Mesothelial cell of epicardium (in vitro differentiated cells): ENCODE measurements at regions not wholly inside any gene's neighbourhood (a gene's known extent, or its start where the extent isn't known, plus 50 kb on each side); places are given as distances from the start of the nearest gene placed in this dataset.
"Not testable (repeated sequence)": the region's sequence is repeated elsewhere in the genome, so short reads cannot be mapped to it uniquely, and the experiment has no call there.

Source experiments
- DNase-seq, 2 experiments: peaks; one replicate each; pipeline ENCODE4 v3.0.0; 2021; ENCODE audit warnings: low spot score in 2 of 2; ENCODE audit not compliant: unreplicated experiment in 2 of 2
- H3K27ac Mint-ChIP-seq: 2 replicates; pipeline ENCODE4 v1.8.0; 2021; ENCODE audit warnings: mixed read lengths
- H3K27me3 Mint-ChIP-seq: 2 replicates; pipeline ENCODE4 v1.8.0; 2021; ENCODE audit warnings: low read depth, mixed read lengths
- H3K36me3 Mint-ChIP-seq: 2 replicates; pipeline ENCODE4 v1.8.0; 2021; ENCODE audit warnings: mixed read lengths
- H3K4me1 Mint-ChIP-seq: 2 replicates; pipeline ENCODE4 v1.8.0; 2021; ENCODE audit warnings: mixed read lengths
- H3K4me3 Mint-ChIP-seq: 2 replicates; pipeline ENCODE4 v1.8.0; 2021; ENCODE audit warnings: mild to moderate bottlenecking, moderate library complexity, mixed read lengths
- H3K9me3 Mint-ChIP-seq: 2 replicates; pipeline ENCODE4 v1.8.0; 2021; ENCODE audit warnings: mixed read lengths
- CTCF ChIP-seq: fragments of 200-600 bp; sonication (generic); IDR thresholded peaks from one replicate; pipeline ENCODE4 v1.5.0; 2021; ENCODE audit warnings: antibody characterized with exemption; ENCODE audit not compliant: unreplicated experiment

GRCh38 chr12:111247083-111247783 lies 121.7 kb downstream of the PHETA1 start:
- Mint-ChIP-seq H3K27ac (no peak overlapping the region), H3K4me1 (peaks cover 12% of the 10 kb centered on the region), H3K9me3 (peaks cover 7% of the 10 kb centered on the region), H3K27me3 (peaks cover 11% of the 10 kb centered on the region), H3K36me3 (peaks cover 12% of the 10 kb centered on the region), H3K4me3 (no peak overlapping the region)
- no peak for TF ChIP-seq CTCF
- no peak for DNase-seq

- Mint-ChIP-seq H3K36me3 (peaks cover 12% of the 10 kb centered on the region), H3K9me3 (peaks cover 7% of the 10 kb centered on the region), H3K4me3 (no peak overlapping the region), H3K27me3 (peaks cover 11% of the 10 kb centered on the region), H3K4me1 (peaks cover 12% of the 10 kb centered on the region), H3K27ac (no peak overlapping the region)
- TF ChIP-seq CTCF: no peak
- no peak for DNase-seq
Measured at GRCh38 chr12:111246477-111247011, 122.4 kb downstream of the PHETA1 start.

GRCh38 chr12:111245701-111246476 lies 123.0 kb downstream of the PHETA1 start:
- Mint-ChIP-seq H3K4me1 (peaks cover 12% of the 10 kb centered on the region), H3K4me3 (no peak overlapping the region), H3K36me3 (peaks cover 12% of the 10 kb centered on the region), H3K27ac (no peak overlapping the region), H3K9me3 (peaks cover 7% of the 10 kb centered on the region), H3K27me3 (peaks cover 8% of the 10 kb centered on the region)
- no peak for TF ChIP-seq CTCF
- no peak for DNase-seq

GRCh38 chr12:111244673-111245072 lies 124.2 kb downstream of the PHETA1 start:
- Mint-ChIP-seq H3K36me3 (peaks cover 12% of the 10 kb centered on the region), H3K27me3 (peaks cover 16% of the 10 kb centered on the region), H3K27ac (no peak overlapping the region), H3K4me1 (peaks cover 13% of the 10 kb centered on the region), H3K9me3 (peaks cover 7% of the 10 kb centered on the region), H3K4me3 (no peak overlapping the region)
- TF ChIP-seq CTCF: no peak
- DNase-seq: no peak

- not testable (repeated sequence) for H3K9me3 Mint-ChIP-seq, H3K4me3 Mint-ChIP-seq, DNase-seq, H3K27ac Mint-ChIP-seq
- H3K27me3 Mint-ChIP-seq: peaks cover 24% of the 10 kb centered on the region
- peaks cover 12% of the 10 kb centered on the region for H3K36me3 Mint-ChIP-seq
- peaks cover 11% of the 10 kb centered on the region for H3K4me1 Mint-ChIP-seq
Measured at GRCh38 chr12:111242817-111243216, 126.1 kb downstream of the PHETA1 start.

- Mint-ChIP-seq H3K4me3 (no peak overlapping the region), H3K27ac (no peak overlapping the region)
- no peak for TF ChIP-seq CTCF
Measured at GRCh38 chr12:111242184-111242583, 126.7 kb downstream of the PHETA1 start.

More at GRCh38 chr12:111242184-111242583, 126.7 kb downstream of the PHETA1 start:
- Mint-ChIP-seq H3K27me3 (peaks cover 30% of the 10 kb centered on the region), H3K9me3 (peaks cover 7% of the 10 kb centered on the region), H3K4me1 (peaks cover 9% of the 10 kb centered on the region), H3K36me3 (peaks cover 12% of the 10 kb centered on the region)
- no peak for DNase-seq
